Mesendoderm (in vitro differentiated cells): ENCODE measurements at regions not wholly inside any gene's neighbourhood (a gene's known extent, or its start where the extent isn't known, plus 50 kb on each side); places are given as distances from the start of the nearest gene placed in this dataset.

ENCODE experiments used
- DNase-seq: peaks from one replicate; pipeline ENCODE4 v3.0.0; 2013
- H2AK5ac ChIP-seq: 2 replicates; pipeline ENCODE4 v1.6.1; 2013; ENCODE audit warnings: low read length, inconsistent platforms
- H2BK120ac ChIP-seq: 2 replicates; pipeline ENCODE4 v1.6.1; 2013; ENCODE audit warnings: low read depth, mild to moderate bottlenecking, low read length, moderate library complexity, mixed read lengths
- H2BK15ac ChIP-seq: replicated peaks from 2 replicates; pipeline ENCODE4 v1.6.1; 2013; ENCODE audit warnings: low read depth, mild to moderate bottlenecking, moderate library complexity
- H2BK5ac ChIP-seq: 2 replicates; pipeline ENCODE4 v1.6.1; 2013; ENCODE audit warnings: low read length, inconsistent platforms
- H3K18ac ChIP-seq: 2 replicates; pipeline ENCODE4 v1.6.1; 2013; ENCODE audit warnings: mild to moderate bottlenecking, low read length, mixed read lengths
- H3K23ac ChIP-seq: one replicate; pipeline ENCODE4 v1.6.1; 2013; ENCODE audit warnings: low read length
- H3K27ac ChIP-seq: 2 replicates; pipeline ENCODE4 v1.5.1; 2013; ENCODE audit warnings: low read depth, mild to moderate bottlenecking, inconsistent platforms, low read length, moderate library complexity
- H3K27me3 ChIP-seq: 2 replicates; pipeline ENCODE4 v1.6.1; 2013; ENCODE audit warnings: low read length, control low read depth, mild to moderate bottlenecking, inconsistent platforms; ENCODE audit not compliant: insufficient read depth, poor library complexity
- H3K36me3 ChIP-seq: 2 replicates; pipeline ENCODE4 v1.6.1; 2013; ENCODE audit warnings: low read length, inconsistent platforms; ENCODE audit not compliant: control insufficient read depth, insufficient read depth
- H3K4ac ChIP-seq: one replicate; pipeline ENCODE4 v1.6.1; 2013; ENCODE audit warnings: low read depth, mild to moderate bottlenecking, low read length, moderate library complexity
- H3K4me1 ChIP-seq: 2 replicates; pipeline ENCODE4 v1.6.1; 2013; ENCODE audit warnings: low read depth, low read length, inconsistent platforms; ENCODE audit not compliant: control insufficient read depth
- H3K4me2 ChIP-seq: 2 replicates; pipeline ENCODE4 v1.6.1; 2013; ENCODE audit warnings: low read length
- H3K4me3 ChIP-seq: 2 replicates; pipeline ENCODE4 v1.5.1; 2013; ENCODE audit warnings: mild to moderate bottlenecking, low read length
- H3K56ac ChIP-seq: one replicate; pipeline ENCODE4 v1.6.1; 2013; ENCODE audit warnings: low read length
- H3K79me1 ChIP-seq: 2 replicates; pipeline ENCODE4 v1.6.1; 2013; ENCODE audit warnings: low read length, inconsistent platforms
- H3K79me2 ChIP-seq: 2 replicates; pipeline ENCODE4 v1.6.1; 2013; ENCODE audit warnings: mild to moderate bottlenecking, low read length; ENCODE audit not compliant: control insufficient read depth, insufficient read depth
- H3K9ac ChIP-seq: 2 replicates; pipeline ENCODE4 v1.6.1; 2013; ENCODE audit warnings: low read length, inconsistent platforms
- H4K5ac ChIP-seq: one replicate; pipeline ENCODE4 v1.6.1; 2013; ENCODE audit warnings: low read length
- H4K8ac ChIP-seq: one replicate; pipeline ENCODE4 v1.6.1; 2013; ENCODE audit warnings: low read depth, mild to moderate bottlenecking, control low read depth, low read length, moderate library complexity
- WGBS: extraction: QIAGEN DNeasy Blood & Tissue Kit; methylation state at CpG from one replicate; pipeline ENCODE4 v1.1.7; 2013; ENCODE audit warnings: low lambda C conversion rate, missing lambda C conversion rate; ENCODE audit not compliant: insufficient coverage; ENCODE audit errors: extremely low coverage; 5-methylcytosine and 5-hydroxymethylcytosine counted together

GRCh38 chr10:128429321-128429720, 303.1 kb upstream of the MKI67 start:
- no peak overlapping the region for H2BK15ac ChIP-seq
- no peak for DNase-seq
- WGBS = 100% methylated on average over 2 of the region's 10 CpGs
- no peak overlapping the region for H2BK120ac ChIP-seq
- H2AK5ac ChIP-seq = no peak overlapping the region
- H3K4ac ChIP-seq = no peak overlapping the region
- H3K4me1 ChIP-seq = no peaks in the 10 kb centered on the region
- no peak overlapping the region for H3K4me2 ChIP-seq
- H3K27me3 ChIP-seq = no peaks in the 10 kb centered on the region
- no peaks in the 10 kb centered on the region for H3K36me3 ChIP-seq
- no peak overlapping the region for H2BK5ac ChIP-seq
- no peak overlapping the region for H4K8ac ChIP-seq
- no peaks in the 10 kb centered on the region for H3K79me2 ChIP-seq
- H3K23ac ChIP-seq = no peak overlapping the region
- no peak overlapping the region for H3K56ac ChIP-seq
- H4K5ac ChIP-seq = no peak overlapping the region
- H3K18ac ChIP-seq = no peak overlapping the region
- no peaks in the 10 kb centered on the region for H3K79me1 ChIP-seq
- H3K9ac ChIP-seq = no peak overlapping the region
- no peak overlapping the region for H3K4me3 ChIP-seq
- no peak overlapping the region for H3K27ac ChIP-seq

- Histone ChIP-seq H3K27ac (no peak overlapping the region), H3K4me1 (no peaks in the 10 kb centered on the region), H3K27me3 (no peaks in the 10 kb centered on the region), H3K4me3 (no peak overlapping the region), H2BK15ac (no peak overlapping the region), H3K4ac (no peak overlapping the region), H4K5ac (no peak overlapping the region), H3K36me3 (no peaks in the 10 kb centered on the region), H2BK120ac (no peak overlapping the region), H3K9ac (no peak overlapping the region), H3K23ac (no peak overlapping the region), H3K79me1 (no peaks in the 10 kb centered on the region), H2AK5ac (no peak overlapping the region), H4K8ac (no peak overlapping the region), H3K18ac (no peak overlapping the region), H3K4me2 (no peak overlapping the region), H3K79me2 (no peaks in the 10 kb centered on the region), H2BK5ac (no peak overlapping the region), H3K56ac (no peak overlapping the region)
- no peak for DNase-seq
- no CpG with 5 or more reads among the region's 33 CpGs for WGBS
Observed at GRCh38 chr10:128429835-128430513, 303.8 kb upstream of the MKI67 start.

- H3K79me1 ChIP-seq = no peaks in the 10 kb centered on the region
- H3K4me1 ChIP-seq = no peaks in the 10 kb centered on the region
- no peak overlapping the region for H2BK15ac ChIP-seq
- no peaks in the 10 kb centered on the region for H3K79me2 ChIP-seq
- peak; percentile 26 for DNase-seq
- no peak overlapping the region for H4K8ac ChIP-seq
- H3K4ac ChIP-seq = no peak overlapping the region
- no peak overlapping the region for H3K4me2 ChIP-seq
- H3K18ac ChIP-seq = no peak overlapping the region
- WGBS = no CpG with 5 or more reads among the region's 12 CpGs
- no peak overlapping the region for H3K56ac ChIP-seq
- no peaks in the 10 kb centered on the region for H3K27me3 ChIP-seq
- no peak overlapping the region for H2BK120ac ChIP-seq
- H2BK5ac ChIP-seq = no peak overlapping the region
- H4K5ac ChIP-seq = no peak overlapping the region
- H3K4me3 ChIP-seq = no peak overlapping the region
- no peak overlapping the region for H2AK5ac ChIP-seq
- no peak overlapping the region for H3K23ac ChIP-seq
- no peaks in the 10 kb centered on the region for H3K36me3 ChIP-seq
- no peak overlapping the region for H3K27ac ChIP-seq
- no peak overlapping the region for H3K9ac ChIP-seq
Observed at GRCh38 chr10:128431083-128431482, 304.9 kb upstream of the MKI67 start.

- Histone ChIP-seq H2BK5ac (no peak overlapping the region), H3K23ac (no peak overlapping the region), H4K8ac (no peak overlapping the region), H3K79me1 (no peaks in the 10 kb centered on the region), H3K4ac (no peak overlapping the region), H3K27me3 (no peaks in the 10 kb centered on the region), H3K9ac (no peak overlapping the region), H2BK120ac (no peak overlapping the region), H3K4me1 (no peaks in the 10 kb centered on the region), H3K18ac (no peak overlapping the region), H3K4me2 (no peak overlapping the region), H3K27ac (no peak overlapping the region), H3K36me3 (no peaks in the 10 kb centered on the region), H3K79me2 (no peaks in the 10 kb centered on the region), H3K4me3 (no peak overlapping the region), H2AK5ac (no peak overlapping the region), H4K5ac (no peak overlapping the region), H2BK15ac (no peak overlapping the region), H3K56ac (no peak overlapping the region)
- WGBS = no CpG with 5 or more reads among the region's 19 CpGs
- DNase-seq = no peak
Observed at GRCh38 chr10:128431506-128431905, 305.3 kb upstream of the MKI67 start.

GRCh38 chr10:128432011-128432410, 305.8 kb upstream of the MKI67 start:
- Histone ChIP-seq H2BK15ac (no peak overlapping the region), H2AK5ac (no peak overlapping the region), H3K4me3 (no peak overlapping the region), H3K18ac (no peak overlapping the region), H4K5ac (no peak overlapping the region), H3K56ac (no peak overlapping the region), H3K27me3 (no peaks in the 10 kb centered on the region), H3K4ac (no peak overlapping the region), H3K9ac (no peak overlapping the region), H3K79me1 (no peaks in the 10 kb centered on the region), H3K23ac (no peak overlapping the region), H3K27ac (no peak overlapping the region), H3K36me3 (no peaks in the 10 kb centered on the region), H2BK5ac (no peak overlapping the region), H2BK120ac (no peak overlapping the region), H4K8ac (no peak overlapping the region), H3K79me2 (no peaks in the 10 kb centered on the region), H3K4me2 (no peak overlapping the region), H3K4me1 (no peaks in the 10 kb centered on the region)
- no CpG with 5 or more reads among the region's 7 CpGs for WGBS
- DNase-seq = no peak

GRCh38 chr10:128432423-128432822, 306.2 kb upstream of the MKI67 start:
- Histone ChIP-seq H3K4me3 (no peak overlapping the region), H4K5ac (no peak overlapping the region), H3K4me1 (no peaks in the 10 kb centered on the region), H3K27ac (no peak overlapping the region), H2BK15ac (no peak overlapping the region), H4K8ac (no peak overlapping the region), H3K9ac (no peak overlapping the region), H2BK120ac (no peak overlapping the region), H3K79me2 (no peaks in the 10 kb centered on the region), H3K23ac (no peak overlapping the region), H3K4ac (no peak overlapping the region), H3K36me3 (no peaks in the 10 kb centered on the region), H3K56ac (no peak overlapping the region), H2BK5ac (no peak overlapping the region), H3K27me3 (no peaks in the 10 kb centered on the region), H3K4me2 (no peak overlapping the region), H3K18ac (no peak overlapping the region), H3K79me1 (no peaks in the 10 kb centered on the region), H2AK5ac (no peak overlapping the region)
- WGBS = no CpG with 5 or more reads among the region's 6 CpGs
- no peak for DNase-seq
